GM21619 (cell line): ENCODE measurements at regions not wholly inside any gene's neighbourhood (a gene's known extent, or its start where the extent isn't known, plus 50 kb on each side); places are given as distances from the start of the nearest gene placed in this dataset.
"Not testable (repeated sequence)": the region's sequence is repeated elsewhere in the genome, so short reads cannot be mapped to it uniquely, and the experiment has no call there.

Source experiments
- ATAC-seq: cut with Tn5 transposase; IDR thresholded peaks from one replicate; pipeline ENCODE4 v1.9.1; 2021; ENCODE audit not compliant: unreplicated experiment

- ATAC-seq = no peak
These were observed 727.7 kb downstream of the USP25 start for GRCh38 chr21:16457498-16457897.

GRCh38 chr21:16460936-16461335 is 731.2 kb downstream of the USP25 start:
- no peak for ATAC-seq

DNA sequence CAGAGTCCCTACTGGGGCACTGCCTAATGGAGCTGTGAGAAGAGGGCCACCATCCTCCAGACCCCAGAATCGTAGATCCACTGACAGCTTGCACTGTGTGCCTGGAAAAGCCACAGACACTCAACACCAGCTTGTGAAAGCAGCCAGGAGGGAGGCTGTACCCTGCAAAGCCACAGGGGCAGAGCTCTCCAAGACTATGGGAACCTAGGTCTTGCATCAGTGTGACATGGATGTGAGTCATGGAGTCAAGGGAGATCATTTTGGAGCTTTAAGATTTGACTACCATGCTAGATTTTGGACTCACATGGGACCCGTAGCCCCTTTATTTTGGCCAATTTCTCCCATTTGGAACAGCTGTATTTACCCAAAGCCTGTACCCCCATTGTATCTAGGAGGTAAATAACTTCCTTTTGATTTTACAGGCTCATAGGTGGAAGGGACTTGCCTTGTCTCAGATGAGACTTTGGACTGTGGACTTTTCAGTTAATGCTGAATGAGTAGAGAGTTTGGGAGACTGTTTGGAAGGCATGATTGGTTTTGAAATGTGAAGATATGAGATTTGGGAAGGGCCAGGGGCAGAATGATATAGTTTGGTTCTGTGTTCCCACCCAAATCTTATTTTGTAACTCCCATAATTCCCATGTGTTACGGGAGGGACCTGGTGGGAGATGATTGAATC is 734.6 kb downstream of the USP25 start:
- ATAC-seq = not testable (repeated sequence)

- ATAC-seq = no peak
These were observed 738.4 kb downstream of the USP25 start for GRCh38 chr21:16468184-16468583.

DNA sequence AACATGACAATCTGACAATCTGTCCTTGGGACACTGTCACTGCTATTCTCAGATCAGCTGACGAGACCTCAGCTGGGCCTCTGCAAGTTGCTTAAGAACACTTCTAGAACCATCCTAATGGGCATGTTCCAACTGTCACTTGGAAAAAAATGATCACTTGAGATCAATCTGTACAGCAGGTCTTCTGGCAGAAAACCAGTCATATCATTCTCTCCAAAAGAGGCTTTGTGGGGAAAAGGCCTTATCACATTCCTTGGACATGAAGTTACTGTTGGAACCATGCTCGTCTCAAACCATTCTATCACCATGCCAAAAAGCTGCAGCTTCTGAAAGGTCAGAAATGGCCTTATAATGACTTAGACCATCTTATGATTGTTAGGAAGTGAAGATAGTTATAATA is 744.2 kb downstream of the USP25 start:
- no peak for ATAC-seq

- ATAC-seq = no peak
These were observed 746.5 kb downstream of the USP25 start for GRCh38 chr21:16476056-16476825.

- ATAC-seq = no peak
These were observed 758.3 kb downstream of the USP25 start for GRCh38 chr21:16488042-16488441.

GRCh38 chr21:16492356-16492755 is 762.6 kb downstream of the USP25 start:
- no peak for ATAC-seq

GRCh38 chr21:16492892-16493291 is 763.1 kb downstream of the USP25 start:
- no peak for ATAC-seq

- no peak for ATAC-seq
These were observed 766.8 kb downstream of the USP25 start for GRCh38 chr21:16496609-16497008.

DNA sequence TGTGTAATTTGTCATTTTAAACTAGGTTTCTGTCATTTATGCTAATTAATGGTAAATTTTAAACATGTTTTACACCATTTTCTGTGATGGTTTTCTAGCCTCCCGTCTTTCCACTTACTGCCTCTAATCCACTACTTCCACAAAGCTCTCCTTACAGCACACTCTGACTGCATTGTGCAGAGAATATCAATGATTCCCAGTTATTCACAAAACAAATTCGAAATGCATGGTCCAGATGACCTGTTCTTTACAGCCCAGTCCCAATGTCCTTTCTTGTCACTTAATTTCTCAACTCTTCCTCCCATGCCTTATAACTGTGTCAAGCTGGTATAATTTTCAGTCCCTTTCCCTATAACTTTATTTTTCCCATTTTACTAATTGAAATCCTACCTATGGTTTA is 770.5 kb downstream of the USP25 start:
- no peak for ATAC-seq

- no peak for ATAC-seq
These were observed 772.5 kb downstream of the USP25 start for GRCh38 chr21:16502273-16502672.

DNA sequence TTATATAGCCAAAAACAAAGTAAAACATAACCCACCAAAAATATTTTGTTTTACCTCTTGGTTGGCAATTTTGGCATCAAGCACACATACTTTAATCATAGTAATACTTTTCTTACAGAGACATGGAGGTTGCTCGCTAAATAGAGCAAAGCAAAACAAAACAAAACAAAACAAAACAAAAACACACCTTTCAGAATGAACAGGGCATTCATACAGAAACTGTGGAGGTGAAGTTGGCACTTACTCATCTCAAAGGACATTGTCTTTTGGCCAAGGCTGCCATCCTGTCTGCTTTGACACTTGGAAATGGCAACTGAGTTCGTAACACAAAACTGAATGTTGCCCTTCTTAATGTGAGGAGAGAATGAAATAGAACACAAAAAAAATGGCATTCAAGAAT is 773.1 kb downstream of the USP25 start:
- ATAC-seq = no peak

GRCh38 chr21:16504281-16504680 is 774.5 kb downstream of the USP25 start:
- no peak for ATAC-seq

DNA sequence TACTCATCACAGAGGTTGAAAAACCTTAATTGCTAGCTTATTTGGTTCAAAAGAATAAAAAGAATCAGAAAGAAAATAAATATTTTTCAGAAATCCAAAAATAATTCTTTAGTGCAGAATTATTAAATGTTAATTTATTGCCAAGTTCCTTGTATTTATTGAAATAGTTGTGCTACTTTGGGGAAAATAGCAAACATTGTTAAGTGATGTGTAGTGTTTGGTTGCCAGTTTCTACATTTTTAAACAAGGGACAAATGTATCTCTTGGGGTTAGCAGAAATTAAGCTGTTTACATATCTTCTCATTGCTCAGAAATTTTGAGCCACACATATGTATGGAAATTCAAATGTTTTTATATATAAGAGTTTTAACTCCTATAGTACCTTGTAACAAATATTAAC is 775.0 kb downstream of the USP25 start:
- no peak for ATAC-seq

DNA sequence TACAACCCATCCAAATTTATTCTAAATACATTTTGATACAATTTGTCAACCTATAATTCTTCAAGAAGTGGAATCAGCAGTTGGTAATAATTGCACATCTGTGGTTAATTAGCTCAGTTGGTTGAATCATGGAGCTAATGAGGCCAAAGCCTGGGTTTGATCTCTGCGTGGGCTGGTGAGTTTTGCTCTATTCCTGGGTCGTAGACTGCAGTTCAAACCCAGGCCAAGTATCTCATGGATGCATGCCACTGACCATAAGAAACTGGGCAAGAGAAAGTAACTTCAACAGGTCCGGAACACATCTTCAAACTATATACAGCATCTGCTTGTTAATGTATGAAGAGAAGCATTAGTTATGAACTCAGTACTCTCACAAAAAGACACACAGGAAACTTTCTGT is 779.7 kb downstream of the USP25 start:
- no peak for ATAC-seq

- ATAC-seq = no peak
These were observed 784.5 kb downstream of the USP25 start for GRCh38 chr21:16514316-16514715.

- no peak for ATAC-seq
These were observed 787.6 kb downstream of the USP25 start for GRCh38 chr21:16517383-16517782.

DNA sequence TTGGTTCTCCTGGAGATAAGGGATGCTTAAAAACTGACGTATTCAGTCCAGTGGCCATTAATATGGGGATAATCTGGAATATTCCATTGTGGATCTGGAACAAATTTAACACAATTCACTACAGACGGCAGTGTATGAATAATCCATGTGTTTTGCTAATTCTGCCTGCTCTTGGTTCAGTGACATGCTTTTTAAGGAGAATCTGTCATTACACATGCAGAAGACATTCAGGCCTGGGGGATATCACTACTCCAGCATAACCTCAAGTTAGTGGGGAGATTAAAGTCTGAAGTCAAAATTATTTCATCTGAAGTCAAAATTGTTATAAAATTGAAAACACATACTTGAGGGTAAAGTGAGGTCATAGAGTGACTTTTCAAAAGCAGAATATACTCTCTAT is 789.3 kb downstream of the USP25 start:
- ATAC-seq = no peak

DNA sequence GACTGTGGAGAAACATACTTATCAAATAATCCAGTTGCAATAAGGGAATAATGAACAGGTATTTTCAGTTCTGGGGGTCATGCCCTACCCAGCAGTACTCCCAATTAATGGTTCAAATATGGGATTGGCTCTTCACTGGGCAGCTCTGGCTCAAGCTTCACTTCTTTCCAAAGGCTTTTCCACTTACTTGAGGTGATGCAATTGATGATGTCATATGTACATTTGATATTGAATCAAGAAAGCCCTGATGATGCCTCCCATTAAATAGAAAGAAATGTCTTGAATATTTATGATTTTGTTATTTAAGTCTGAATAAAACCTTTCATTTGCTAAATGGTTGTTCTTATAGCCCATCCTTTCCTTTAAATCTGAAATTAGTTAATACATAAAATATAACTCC is 789.9 kb downstream of the USP25 start:
- ATAC-seq = no peak

DNA sequence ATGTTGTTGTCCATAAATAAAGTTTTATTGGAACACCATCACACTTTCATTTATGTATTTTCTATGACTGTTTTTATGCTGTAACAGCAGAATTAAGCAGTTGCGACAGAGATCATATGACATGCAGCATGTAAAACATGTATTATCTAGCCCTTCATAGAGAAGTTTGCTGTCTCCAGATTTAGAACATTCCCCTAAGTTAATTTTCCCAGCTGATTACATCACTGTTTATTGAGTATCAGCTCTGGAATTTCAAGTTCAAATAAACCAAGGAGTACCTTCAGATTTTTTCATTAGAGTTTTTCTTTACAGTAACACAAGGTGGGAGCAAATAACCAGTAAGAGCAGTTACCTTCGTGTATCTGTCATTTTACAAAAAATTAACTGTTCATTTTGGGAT is 792.8 kb downstream of the USP25 start:
- no peak for ATAC-seq

DNA sequence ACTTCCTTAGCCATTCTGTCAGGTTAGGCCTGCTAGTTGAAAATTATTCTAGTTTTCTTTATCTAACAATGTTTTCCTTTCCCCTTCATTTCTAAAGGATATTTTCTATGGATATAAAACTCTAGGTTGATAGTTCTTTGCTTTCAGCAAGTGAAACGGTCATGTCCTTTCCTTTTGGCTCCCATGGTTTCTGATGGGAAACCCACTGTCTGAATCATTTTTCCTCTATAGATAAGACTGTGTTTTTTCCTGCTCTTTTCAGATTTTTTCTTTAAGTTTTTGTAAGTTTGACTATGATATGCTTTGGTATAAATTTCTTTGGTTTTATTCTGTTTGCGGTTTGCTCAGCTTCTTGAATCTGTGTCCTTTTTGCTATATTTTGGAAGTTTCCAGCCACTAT is 800.9 kb downstream of the USP25 start:
- ATAC-seq = no peak

DNA sequence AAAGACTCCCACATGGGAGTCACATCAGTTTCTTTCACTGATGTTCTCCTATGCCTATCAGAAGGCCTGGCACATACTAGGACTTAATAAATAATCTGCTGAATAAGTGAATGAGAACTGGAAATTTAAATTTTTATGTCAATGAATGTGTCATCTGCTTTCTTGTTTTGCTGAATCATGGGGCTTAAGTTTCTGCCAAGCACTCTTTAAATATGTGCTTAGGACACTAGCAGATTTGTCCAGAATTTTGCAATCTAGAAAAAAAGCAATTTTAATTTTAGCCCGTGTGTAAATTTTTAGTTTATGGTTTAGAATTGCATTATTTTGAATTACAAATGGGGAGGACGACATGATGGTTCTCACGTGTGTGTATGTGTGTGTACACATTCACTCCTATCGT is 803.1 kb downstream of the USP25 start:
- no peak for ATAC-seq
